ENCODE measurements at regions not wholly inside any gene's neighbourhood (a gene's known extent, or its start where the extent isn't known, plus 50 kb on each side); places are given as distances from the start of the nearest gene placed in this dataset.

- no peak for TF ChIP-seq CTCF (IDR thresholded peaks at IDR 0.05)
- no peak for TF ChIP-seq REST (IDR thresholded peaks at IDR 0.05; ENCODE audit: insufficient read depth in 1 of 2, low read depth in 2 of 2, low read length in 1 of 2)
- no peak for TF ChIP-seq POLR2AphosphoS5 (IDR thresholded peaks at IDR 0.05; ENCODE audit: low read depth, low read length)
- no peak for TF ChIP-seq SIN3A (IDR thresholded peaks at IDR 0.05; ENCODE audit: borderline replicate concordance, insufficient read depth, low read depth, low read length)
- no peak for TF ChIP-seq TCF7L2 (IDR thresholded peaks at IDR 0.05; ENCODE audit: low read depth, low read length)
Observed at GRCh38 chr4:62455871-62456270, 1255.7 kb downstream of the ADGRL3 start.

Measured in Panc1 (cell line).